Gastrocnemius medialis (tissue), 4 donors: ENCODE measurements at regions not wholly inside any gene's neighbourhood (a gene's known extent, or its start where the extent isn't known, plus 50 kb on each side); places are given as distances from the start of the nearest gene placed in this dataset.

ENCODE experiments used
- POLR2A ChIP-seq, 2 donors: fragments of 450-650 bp; IDR thresholded peaks; one replicate each; pipeline ENCODE4 v1.6.1; 2017; ENCODE audit warnings: antibody characterized with exemption in 2 of 2, mild to moderate bottlenecking in 2 of 2, moderate library complexity in 2 of 2
- TF ChIP-seq, protein P1 (sequence below), 5 experiments: fragments of 450-650 bp in 3 of 5; fragments of 200-600 bp in 2 of 5; sonication (generic) in 2 of 5; IDR thresholded peaks in 4 of 5; conservative IDR thresholded peaks in 1 of 5; 1 replicate in 4 of 5; 2 replicates in 1 of 5; pipeline ENCODE4 v1.5.1; 2016 to 2019; ENCODE audit warnings: antibody characterized with exemption in 5 of 5, mild to moderate bottlenecking in 3 of 5, moderate library complexity in 3 of 5

DNA sequence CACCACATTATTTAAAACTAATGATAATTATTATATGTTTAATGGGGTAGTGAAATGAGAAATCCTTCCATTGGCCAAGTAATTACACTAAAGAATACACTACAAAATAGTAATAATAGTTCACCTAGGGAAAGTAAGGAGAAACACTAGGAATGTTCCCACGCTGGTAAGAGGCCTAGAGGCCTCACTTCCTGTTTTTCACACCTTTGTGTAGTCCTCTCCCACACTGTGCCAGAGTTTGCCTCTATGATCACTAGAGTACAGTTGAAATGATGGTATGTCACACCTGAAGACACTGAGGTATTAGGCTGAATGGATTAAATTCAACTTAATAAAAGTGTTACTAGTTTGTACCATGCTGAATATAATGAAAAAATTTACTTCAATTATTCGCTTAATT, 1348.0 kb upstream of the ATXN8OS start:
- TF ChIP-seq, protein P1, sequence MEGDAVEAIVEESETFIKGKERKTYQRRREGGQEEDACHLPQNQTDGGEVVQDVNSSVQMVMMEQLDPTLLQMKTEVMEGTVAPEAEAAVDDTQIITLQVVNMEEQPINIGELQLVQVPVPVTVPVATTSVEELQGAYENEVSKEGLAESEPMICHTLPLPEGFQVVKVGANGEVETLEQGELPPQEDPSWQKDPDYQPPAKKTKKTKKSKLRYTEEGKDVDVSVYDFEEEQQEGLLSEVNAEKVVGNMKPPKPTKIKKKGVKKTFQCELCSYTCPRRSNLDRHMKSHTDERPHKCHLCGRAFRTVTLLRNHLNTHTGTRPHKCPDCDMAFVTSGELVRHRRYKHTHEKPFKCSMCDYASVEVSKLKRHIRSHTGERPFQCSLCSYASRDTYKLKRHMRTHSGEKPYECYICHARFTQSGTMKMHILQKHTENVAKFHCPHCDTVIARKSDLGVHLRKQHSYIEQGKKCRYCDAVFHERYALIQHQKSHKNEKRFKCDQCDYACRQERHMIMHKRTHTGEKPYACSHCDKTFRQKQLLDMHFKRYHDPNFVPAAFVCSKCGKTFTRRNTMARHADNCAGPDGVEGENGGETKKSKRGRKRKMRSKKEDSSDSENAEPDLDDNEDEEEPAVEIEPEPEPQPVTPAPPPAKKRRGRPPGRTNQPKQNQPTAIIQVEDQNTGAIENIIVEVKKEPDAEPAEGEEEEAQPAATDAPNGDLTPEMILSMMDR (IDR thresholded peaks at IDR 0.05 in 4 of 5, conservative IDR thresholded peaks at IDR 0.05 in 1 of 5), result no peak
- TF ChIP-seq POLR2A (IDR thresholded peaks at IDR 0.05), result no peak
